Ovary (tissue), 7 donors: ENCODE measurements at regions not wholly inside any gene's neighbourhood (a gene's known extent, or its start where the extent isn't known, plus 50 kb on each side); places are given as distances from the start of the nearest gene placed in this dataset.

Experiments used
- DNase-seq, 5 donors: peaks; one replicate each; pipeline ENCODE4 v3.0.0-alpha.2; 2019 to 2020
- H3K27ac ChIP-seq, 2 donors: fragments of 200-600 bp; one replicate each; pipeline versions ENCODE4 v1.5.1 to v1.8.0; 2019 to 2022
- H3K27me3 ChIP-seq: fragments of 200-600 bp; one replicate; pipeline ENCODE4 v1.8.0; 2022
- H3K36me3 ChIP-seq: fragments of 200-600 bp; sonication (generic); one replicate; pipeline ENCODE4 v1.5.1; 2019
- H3K4me1 ChIP-seq: one replicate; pipeline ENCODE4 v1.8.1; 2013; ENCODE audit warnings: mild to moderate bottlenecking, moderate library complexity; ENCODE audit not compliant: insufficient read depth
- H3K4me3 ChIP-seq: fragments of 200-600 bp; sonication (generic); one replicate; pipeline ENCODE4 v1.5.1; 2017
- H3K9me3 ChIP-seq, 2 donors: fragments of 200-600 bp in 1 of 2; sonication (generic) in 1 of 2; one replicate each; pipeline versions ENCODE4 v1.5.1 to v1.8.1; 2013 to 2019; ENCODE audit warnings: mild to moderate bottlenecking in 1 of 2, moderate library complexity in 1 of 2
- EP300 ChIP-seq: sonication (generic); formaldehyde crosslinking; IDR thresholded peaks from one replicate; pipeline ENCODE4 v1.6.1; 2017; ENCODE audit warnings: antibody characterized with exemption
- POLR2A ChIP-seq: fragments of 450-650 bp; IDR thresholded peaks from one replicate; pipeline ENCODE4 v1.6.1; 2017; ENCODE audit warnings: antibody characterized with exemption, mild to moderate bottlenecking, moderate library complexity
- WGBS, 3 donors: extraction: QIAGEN DNeasy Blood & Tissue Kit in 1 of 3; methylation state at CpG; one replicate each; pipeline versions ENCODE4 v1.1.5 to v1.1.7; 2013 to 2017; 5-methylcytosine and 5-hydroxymethylcytosine counted together
- intact Hi-C, 4 donors: fragments of 100-400 bp; cut with DNase I; formaldehyde crosslinking; loops; one replicate each; pipeline versions ENCODE4 v1.11.0 to v1.15.1; 2022 to 2023
- TF ChIP-seq, protein P1 (sequence below), 3 donors: fragments of 450-650 bp in 2 of 3; fragments of 200-600 bp in 1 of 3; IDR thresholded peaks; one replicate each; pipeline versions ENCODE4 v1.5.1 to v1.8.0; 2016 to 2022; ENCODE audit warnings: antibody characterized with exemption in 3 of 3, mild to moderate bottlenecking in 1 of 3
- donor health status: DM: no; HTN: no; CAD: no; lungs with moderate emphysema.
- donor health status: DM: no; HTN: no; CAD: no.
- donor health status: Bipolar disorder and iron deficiency.
- donor health status: DM: no; HTN: no; CAD: no.
- donor health status: DM: yes; HTN: yes; CAD: no.

DNA sequence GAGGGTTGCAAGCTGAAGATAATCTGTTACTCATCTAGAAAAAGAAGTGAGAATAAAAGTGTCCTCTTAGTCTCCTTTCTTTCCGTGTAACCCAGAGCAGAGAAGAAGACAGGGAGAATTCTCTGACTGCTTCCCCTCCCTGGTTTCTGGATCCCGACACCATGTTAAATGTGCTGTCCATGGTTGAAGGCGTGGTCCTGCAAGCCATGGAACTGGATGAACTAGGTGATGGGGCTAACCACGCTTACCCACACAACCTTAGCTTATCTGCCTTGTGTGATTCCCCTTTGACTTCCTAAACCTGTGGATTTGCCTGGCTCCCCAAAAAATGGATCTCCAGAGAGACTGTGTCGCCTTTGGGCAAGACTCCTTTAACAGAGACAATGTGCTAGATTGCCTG lies 907.6 kb downstream of the FSTL5 start:
- H3K27ac ChIP-seq = no peak overlapping the region
- WGBS, 3 donors = 82 to 90% (median 82%) methylated on average over 5 of the region's 5 CpGs
- TF ChIP-seq POLR2A (no peak), EP300 (no peak)
- TF ChIP-seq, protein P1, sequence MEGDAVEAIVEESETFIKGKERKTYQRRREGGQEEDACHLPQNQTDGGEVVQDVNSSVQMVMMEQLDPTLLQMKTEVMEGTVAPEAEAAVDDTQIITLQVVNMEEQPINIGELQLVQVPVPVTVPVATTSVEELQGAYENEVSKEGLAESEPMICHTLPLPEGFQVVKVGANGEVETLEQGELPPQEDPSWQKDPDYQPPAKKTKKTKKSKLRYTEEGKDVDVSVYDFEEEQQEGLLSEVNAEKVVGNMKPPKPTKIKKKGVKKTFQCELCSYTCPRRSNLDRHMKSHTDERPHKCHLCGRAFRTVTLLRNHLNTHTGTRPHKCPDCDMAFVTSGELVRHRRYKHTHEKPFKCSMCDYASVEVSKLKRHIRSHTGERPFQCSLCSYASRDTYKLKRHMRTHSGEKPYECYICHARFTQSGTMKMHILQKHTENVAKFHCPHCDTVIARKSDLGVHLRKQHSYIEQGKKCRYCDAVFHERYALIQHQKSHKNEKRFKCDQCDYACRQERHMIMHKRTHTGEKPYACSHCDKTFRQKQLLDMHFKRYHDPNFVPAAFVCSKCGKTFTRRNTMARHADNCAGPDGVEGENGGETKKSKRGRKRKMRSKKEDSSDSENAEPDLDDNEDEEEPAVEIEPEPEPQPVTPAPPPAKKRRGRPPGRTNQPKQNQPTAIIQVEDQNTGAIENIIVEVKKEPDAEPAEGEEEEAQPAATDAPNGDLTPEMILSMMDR (IDR thresholded peaks at IDR 0.05) = no peak

DNA sequence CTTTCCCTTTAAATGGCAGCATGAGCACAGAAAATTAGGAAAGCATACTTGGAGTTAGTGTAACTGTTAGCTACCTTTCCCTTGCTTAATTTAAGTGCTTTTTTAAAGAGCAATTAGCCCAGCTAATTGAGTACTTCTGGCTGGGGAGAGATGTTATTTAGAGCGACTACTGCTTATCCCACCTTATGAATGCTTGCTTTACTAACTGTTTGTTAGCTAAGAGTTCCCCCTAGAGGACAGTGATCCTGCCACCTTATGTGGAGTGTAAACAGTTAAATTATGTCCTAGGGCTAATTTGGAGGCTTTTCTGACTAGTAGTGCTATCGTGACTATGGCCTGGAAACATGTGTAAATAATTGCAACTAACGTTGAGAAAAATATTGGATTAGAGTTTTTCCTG lies 909.4 kb downstream of the FSTL5 start:
- WGBS, 3 donors = 62 to 67% (median 64%) methylated on average over 3 of the region's 3 CpGs
- intact Hi-C loops = no loop called here
- no peak for DNase-seq
- Histone ChIP-seq H3K27me3 (no peaks in the 10 kb centered on the region), H3K4me1 (no peaks in the 10 kb centered on the region), H3K9me3 (peaks cover 0 to 4% of the 10 kb centered on the region in 2 donors), H3K27ac (no peak overlapping the region), H3K36me3 (no peaks in the 10 kb centered on the region), H3K4me3 (no peak overlapping the region)
- TF ChIP-seq, protein P1 (IDR thresholded peaks at IDR 0.05) = no peak
- TF ChIP-seq POLR2A (no peak), EP300 (no peak)

More for the DNA sequence above, 907.6 kb downstream of the FSTL5 start:
- H3K9me3 ChIP-seq = peaks cover 0 to 4% of the 10 kb centered on the region in 2 donors
- H3K36me3 ChIP-seq = no peaks in the 10 kb centered on the region
- no peaks in the 10 kb centered on the region for H3K4me1 ChIP-seq
- intact Hi-C loops = no loop called here
- H3K27me3 ChIP-seq = no peaks in the 10 kb centered on the region
- no peak overlapping the region for H3K4me3 ChIP-seq
- no peak for DNase-seq

DNA sequence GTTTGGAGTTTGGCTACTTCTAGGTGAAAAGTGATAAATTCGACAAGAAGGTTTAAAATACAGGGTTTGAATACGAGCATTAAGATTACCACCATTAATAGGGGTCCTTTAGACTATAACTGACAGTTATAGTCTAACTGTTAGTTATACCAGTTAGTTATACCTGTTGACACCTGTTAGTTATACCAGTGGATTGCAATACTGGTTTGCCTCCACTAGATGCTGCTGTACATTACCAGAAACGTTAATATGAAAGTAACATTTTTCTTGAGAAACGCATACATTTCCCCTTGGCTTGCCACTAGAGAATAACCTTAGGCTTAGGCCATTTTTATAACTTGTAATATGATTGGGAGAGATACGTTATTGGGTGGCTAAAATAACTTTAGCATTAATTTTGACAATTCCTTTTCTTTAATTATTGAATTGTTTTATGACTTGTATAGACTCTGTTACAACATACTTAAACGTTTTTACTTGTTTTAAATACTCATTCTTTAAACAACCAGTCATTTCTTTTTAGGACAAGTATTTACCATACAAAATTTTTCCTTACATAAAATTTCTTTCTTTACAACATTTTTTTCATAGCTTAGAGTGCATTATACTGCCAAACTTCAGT lies 911.2 kb downstream of the FSTL5 start:
- WGBS, 3 donors = 58 to 71% (median 60%) methylated on average over 6 of the region's 6 CpGs
- Histone ChIP-seq H3K4me1 (no peaks in the 10 kb centered on the region), H3K4me3 (no peak overlapping the region), H3K9me3 (peaks cover 0 to 4% of the 10 kb centered on the region in 2 donors), H3K27ac (no peak overlapping the region), H3K36me3 (no peaks in the 10 kb centered on the region), H3K27me3 (no peaks in the 10 kb centered on the region)
- DNase-seq = no peak
- TF ChIP-seq POLR2A (no peak), EP300 (no peak)
- TF ChIP-seq, protein P1 (IDR thresholded peaks at IDR 0.05) = no peak
- intact Hi-C loops = no loop called here

DNA sequence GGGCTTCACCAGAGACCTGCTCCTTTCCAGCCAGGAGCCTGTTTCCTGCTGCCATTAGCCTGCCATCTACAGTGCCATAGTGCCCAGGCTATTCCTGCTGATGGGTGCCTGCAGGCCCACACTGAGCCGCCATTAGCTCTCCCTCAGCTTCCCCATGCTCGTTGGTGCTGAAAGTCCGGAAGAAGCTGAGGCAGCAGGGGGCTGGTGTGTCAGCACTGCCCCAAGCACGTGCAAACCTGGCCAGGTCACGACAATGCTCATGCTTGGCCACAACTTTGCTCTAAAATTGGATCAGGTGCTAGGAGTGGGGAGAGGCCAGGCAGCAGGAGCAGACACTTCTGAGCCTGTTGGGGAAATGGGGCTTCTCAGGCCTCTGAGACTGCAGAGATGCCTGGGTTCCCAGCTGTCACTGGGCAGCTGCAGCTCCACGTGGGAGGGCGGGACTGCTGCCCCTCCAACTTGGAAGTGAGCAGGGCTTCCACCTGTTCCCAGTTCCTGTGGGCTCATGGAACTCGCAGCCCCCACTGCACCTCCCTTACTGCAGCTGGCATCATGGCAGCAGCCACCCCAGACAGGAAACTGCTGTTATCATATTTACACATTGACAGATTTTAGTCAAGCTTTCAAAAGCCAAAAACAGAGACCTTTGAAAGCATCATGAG lies 913.9 kb downstream of the FSTL5 start:
- TF ChIP-seq POLR2A (no peak), EP300 (no peak)
- TF ChIP-seq, protein P1 (IDR thresholded peaks at IDR 0.05) = no peak
- Histone ChIP-seq H3K9me3 (no peaks in the 10 kb centered on the region), H3K36me3 (no peaks in the 10 kb centered on the region), H3K4me1 (no peaks in the 10 kb centered on the region), H3K27me3 (no peaks in the 10 kb centered on the region), H3K4me3 (no peak overlapping the region), H3K27ac (no peak overlapping the region)
- 86 to 89% (median 88%) methylated on average over 8 of the region's 8 CpGs for WGBS, 3 donors
- no peak for DNase-seq
- intact Hi-C loops = no loop called here
